Mucosa of descending colon (tissue), 3 donors: ENCODE measurements at regions not wholly inside any gene's neighbourhood (a gene's known extent, or its start where the extent isn't known, plus 50 kb on each side); places are given as distances from the start of the nearest gene placed in this dataset.

ENCODE experiments used
- ATAC-seq: fragments of 200-7000 bp; cut with Tn5 transposase; one replicate; pipeline ENCODE4 v1.9.1; 2020; ENCODE audit warnings: mild to moderate bottlenecking, moderate library complexity
- DNase-seq, 3 donors: peaks; one replicate each; pipeline ENCODE4 v3.0.0-alpha.2; 2020
- H3K36me3 ChIP-seq: fragments of 200-600 bp; one replicate; pipeline ENCODE4 v1.8.0; 2021; ENCODE audit warnings: low read depth, mild to moderate bottlenecking
- H3K4me1 ChIP-seq: fragments of 200-600 bp; one replicate; pipeline ENCODE4 v1.8.0; 2021; ENCODE audit warnings: low read depth, mild to moderate bottlenecking
- H3K4me3 ChIP-seq: fragments of 200-600 bp; one replicate; pipeline ENCODE4 v1.8.0; 2021; ENCODE audit warnings: mild to moderate bottlenecking
- H3K9me3 ChIP-seq: fragments of 200-600 bp; one replicate; pipeline ENCODE4 v1.8.0; 2021; ENCODE audit warnings: mild to moderate bottlenecking
- intact Hi-C, 2 donors: fragments of 100-400 bp; cut with DNase I in 1 of 2; cut with micrococcal nuclease in 1 of 2; formaldehyde crosslinking; loops; one replicate each; pipeline versions ENCODE4 v1.11.0 to v1.11.1; 2022; cut with DNase I, micrococcal nuclease
- TF ChIP-seq, protein P1 (sequence below): fragments of 200-600 bp; IDR thresholded peaks from one replicate; pipeline ENCODE4 v1.8.0; 2022; ENCODE audit warnings: antibody characterized with exemption, mild to moderate bottlenecking
- donor health status: DM: no; HTN: no; CAD: no; lungs with moderate emphysema.
- donor health status: DM: no; HTN: no; CAD: no.
- donor health status: DM: no; HTN: yes; CAD: no.

GRCh38 chr3:83216919-83217594 is 1455.6 kb upstream of the GBE1 start:
- H3K9me3 ChIP-seq: peaks cover 26% of the 10 kb centered on the region
- no peak overlapping the region for H3K4me3 ChIP-seq
- no peak for ATAC-seq
- no peaks in the 10 kb centered on the region for H3K36me3 ChIP-seq
- TF ChIP-seq, protein P1, sequence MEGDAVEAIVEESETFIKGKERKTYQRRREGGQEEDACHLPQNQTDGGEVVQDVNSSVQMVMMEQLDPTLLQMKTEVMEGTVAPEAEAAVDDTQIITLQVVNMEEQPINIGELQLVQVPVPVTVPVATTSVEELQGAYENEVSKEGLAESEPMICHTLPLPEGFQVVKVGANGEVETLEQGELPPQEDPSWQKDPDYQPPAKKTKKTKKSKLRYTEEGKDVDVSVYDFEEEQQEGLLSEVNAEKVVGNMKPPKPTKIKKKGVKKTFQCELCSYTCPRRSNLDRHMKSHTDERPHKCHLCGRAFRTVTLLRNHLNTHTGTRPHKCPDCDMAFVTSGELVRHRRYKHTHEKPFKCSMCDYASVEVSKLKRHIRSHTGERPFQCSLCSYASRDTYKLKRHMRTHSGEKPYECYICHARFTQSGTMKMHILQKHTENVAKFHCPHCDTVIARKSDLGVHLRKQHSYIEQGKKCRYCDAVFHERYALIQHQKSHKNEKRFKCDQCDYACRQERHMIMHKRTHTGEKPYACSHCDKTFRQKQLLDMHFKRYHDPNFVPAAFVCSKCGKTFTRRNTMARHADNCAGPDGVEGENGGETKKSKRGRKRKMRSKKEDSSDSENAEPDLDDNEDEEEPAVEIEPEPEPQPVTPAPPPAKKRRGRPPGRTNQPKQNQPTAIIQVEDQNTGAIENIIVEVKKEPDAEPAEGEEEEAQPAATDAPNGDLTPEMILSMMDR: no peak
- H3K4me1 ChIP-seq: no peaks in the 10 kb centered on the region
- intact Hi-C loops: no loop called here
- peak in 2 of 3 donors; percentile 16 to 31 for DNase-seq

DNA sequence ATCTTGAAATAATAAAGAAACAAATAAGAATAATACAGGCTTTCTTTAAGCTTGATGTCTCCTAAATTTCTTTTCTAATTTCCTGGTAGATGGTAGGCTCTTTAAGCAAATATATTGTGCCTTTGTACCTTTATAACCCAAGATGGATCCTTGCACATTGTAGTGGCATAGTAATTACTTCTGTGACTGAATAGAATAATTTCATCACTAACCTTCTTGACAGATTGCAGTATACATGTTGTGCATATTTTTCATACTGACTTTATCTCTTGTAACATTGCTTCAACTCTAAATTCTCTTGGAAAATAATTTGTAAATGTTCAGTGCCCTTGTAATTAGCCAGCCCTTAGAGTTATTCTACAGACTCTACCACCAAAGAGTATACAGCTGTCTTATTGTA is 1433.8 kb upstream of the GBE1 start:
- no peak overlapping the region for H3K4me3 ChIP-seq
- no peaks in the 10 kb centered on the region for H3K4me1 ChIP-seq
- no peaks in the 10 kb centered on the region for H3K36me3 ChIP-seq
- intact Hi-C loops: no loop called here
- DNase-seq (no peak), ATAC-seq (no peak)
- peaks cover 21% of the 10 kb centered on the region for H3K9me3 ChIP-seq
- TF ChIP-seq, protein P1: no peak

DNA sequence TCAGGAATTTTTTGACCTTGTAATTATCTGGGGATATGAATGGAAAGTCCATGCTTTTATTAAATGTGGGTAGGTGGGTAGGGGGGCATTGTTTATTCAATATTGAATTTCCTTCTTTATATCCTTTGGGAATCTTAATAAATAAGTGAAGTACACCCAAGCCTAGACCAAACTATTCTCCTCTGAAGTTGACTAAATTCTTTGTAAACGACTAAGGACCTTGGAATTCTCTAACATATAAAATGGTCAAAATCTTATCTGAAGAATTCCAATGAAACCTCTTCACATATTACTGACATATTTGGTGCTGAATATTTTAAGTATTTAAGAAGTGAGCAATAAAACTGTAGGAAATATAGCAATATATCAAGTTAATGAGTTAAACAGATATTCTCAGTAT is 1432.1 kb upstream of the GBE1 start:
- intact Hi-C loops: no loop called here
- H3K4me3 ChIP-seq: no peak overlapping the region
- H3K36me3 ChIP-seq: no peaks in the 10 kb centered on the region
- DNase-seq (no peak), ATAC-seq (no peak)
- TF ChIP-seq, protein P1: no peak
- peaks cover 17% of the 10 kb centered on the region for H3K9me3 ChIP-seq
- no peaks in the 10 kb centered on the region for H3K4me1 ChIP-seq

GRCh38 chr3:83189634-83190033 is 1428.2 kb upstream of the GBE1 start:
- H3K4me3 ChIP-seq: no peak overlapping the region
- intact Hi-C loops: no loop called here
- ATAC-seq (no peak), DNase-seq (no peak)
- H3K9me3 ChIP-seq: peaks cover 41% of the 10 kb centered on the region
- no peaks in the 10 kb centered on the region for H3K36me3 ChIP-seq
- H3K4me1 ChIP-seq: no peaks in the 10 kb centered on the region
- TF ChIP-seq, protein P1: no peak

DNA sequence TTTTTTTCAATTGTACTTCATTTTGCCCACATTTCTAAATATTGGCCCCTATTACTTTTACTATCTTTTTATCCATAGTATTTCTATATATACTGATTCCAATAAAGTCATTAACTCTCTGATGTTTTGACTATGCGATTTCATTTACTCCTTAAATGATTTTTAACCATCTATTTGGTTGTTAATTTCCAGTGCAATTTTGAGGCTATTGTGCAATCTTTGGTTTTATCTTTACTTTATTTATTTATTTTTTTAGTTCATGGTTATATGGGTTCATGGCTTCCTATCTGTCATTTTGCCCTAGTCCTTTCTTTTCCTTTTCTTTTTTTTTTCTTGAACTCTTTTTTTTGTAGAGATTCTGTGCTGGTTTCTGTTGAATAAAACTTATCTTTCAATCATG is 1408.0 kb upstream of the GBE1 start:
- no peak for DNase-seq
- TF ChIP-seq, protein P1: no peak
- H3K36me3 ChIP-seq: no peaks in the 10 kb centered on the region
- no peak for ATAC-seq
- H3K4me3 ChIP-seq: no peak overlapping the region
- intact Hi-C loops: no loop called here
- H3K4me1 ChIP-seq: no peaks in the 10 kb centered on the region
- H3K9me3 ChIP-seq: peaks cover 20% of the 10 kb centered on the region

DNA sequence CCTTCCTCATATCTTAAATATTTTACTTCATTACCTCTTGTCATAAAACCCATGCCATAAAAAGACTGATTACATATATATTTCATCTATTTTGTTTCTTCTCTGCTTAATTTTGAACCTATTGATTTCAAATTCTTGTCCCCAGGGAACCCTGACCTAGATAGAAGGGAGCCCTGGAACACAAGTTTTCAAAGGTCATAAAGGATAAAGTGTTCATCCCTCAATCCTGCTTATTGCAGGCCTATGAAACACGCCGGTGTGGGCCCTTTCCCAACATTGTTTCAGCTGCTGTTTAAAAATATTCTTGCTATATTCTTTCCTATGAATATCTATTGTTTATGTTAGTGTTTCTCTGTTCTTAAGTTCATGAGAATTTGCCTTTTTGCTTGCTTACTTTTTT is 1389.5 kb upstream of the GBE1 start:
- DNase-seq (no peak), ATAC-seq (no peak)
- intact Hi-C loops: no loop called here
- Histone ChIP-seq H3K9me3 (peaks cover 32% of the 10 kb centered on the region), H3K4me3 (no peak overlapping the region), H3K4me1 (no peaks in the 10 kb centered on the region), H3K36me3 (no peaks in the 10 kb centered on the region)
- TF ChIP-seq, protein P1: no peak
